Liver (tissue), 8 donors: ENCODE measurements at regions not wholly inside any gene's neighbourhood (a gene's known extent, or its start where the extent isn't known, plus 50 kb on each side); places are given as distances from the start of the nearest gene placed in this dataset.

ENCODE experiments used
- DNase-seq: peaks from one replicate; pipeline ENCODE4 v3.0.0-alpha.2; 2017; ENCODE audit warnings: low spot score
- H3K27ac ChIP-seq, 2 donors: one replicate each; pipeline ENCODE4 v1.7.0; 2013; ENCODE audit warnings: inconsistent platforms in 2 of 2, low read length in 2 of 2, control low read depth in 1 of 2, low read depth in 1 of 2, mild to moderate bottlenecking in 1 of 2
- H3K27me3 ChIP-seq, 4 donors: one replicate each; pipeline versions ENCODE4 v1.6.1 to v1.7.0; 2013; ENCODE audit warnings: low read length in 3 of 4, inconsistent platforms in 1 of 4, mild to moderate bottlenecking in 1 of 4, moderate library complexity in 1 of 4; ENCODE audit not compliant: control insufficient read depth in 4 of 4, insufficient read depth in 4 of 4
- H3K36me3 ChIP-seq, 4 donors: one replicate each; pipeline versions ENCODE4 v1.6.1 to v1.7.0; 2013; ENCODE audit warnings: low read length in 3 of 4, mild to moderate bottlenecking in 3 of 4, low read depth in 1 of 4, moderate library complexity in 1 of 4; ENCODE audit not compliant: control insufficient read depth in 4 of 4, insufficient read depth in 3 of 4
- H3K4me1 ChIP-seq, 4 donors: one replicate each; pipeline versions ENCODE4 v1.6.1 to v1.7.0; 2013; ENCODE audit warnings: low read length in 3 of 4, mild to moderate bottlenecking in 3 of 4, moderate library complexity in 1 of 4; ENCODE audit not compliant: control insufficient read depth in 4 of 4, insufficient read depth in 4 of 4
- H3K4me3 ChIP-seq, 3 donors: one replicate each; pipeline versions ENCODE4 v1.6.1 to v1.7.0; 2013; ENCODE audit warnings: low read length in 3 of 3, control low read depth in 1 of 3, low read depth in 1 of 3, mild to moderate bottlenecking in 1 of 3
- H3K9ac ChIP-seq, 2 donors: one replicate each; pipeline ENCODE4 v1.7.0; 2013; ENCODE audit warnings: low read length in 2 of 2, mild to moderate bottlenecking in 2 of 2, moderate library complexity in 2 of 2, control low read depth in 1 of 2, low read depth in 1 of 2
- H3K9me3 ChIP-seq, 4 donors: one replicate each; pipeline versions ENCODE4 v1.6.1 to v1.7.0; 2013; ENCODE audit warnings: low read length in 3 of 4; ENCODE audit not compliant: control insufficient read depth in 4 of 4
- EGR1 ChIP-seq, 2 donors: IDR thresholded peaks; 2 replicates each; pipeline ENCODE4 v1.6.1; 2016 to 2018; ENCODE audit warnings: antibody characterized with exemption in 2 of 2, low read depth in 2 of 2
- FOXA1 ChIP-seq: IDR thresholded peaks from 2 replicates; pipeline ENCODE4 v1.6.1; 2016; ENCODE audit warnings: antibody characterized with exemption
- FOXA2 ChIP-seq: IDR thresholded peaks from 2 replicates; pipeline ENCODE4 v1.6.1; 2016; ENCODE audit warnings: antibody characterized with exemption
- HNF4A ChIP-seq, 2 donors: conservative IDR thresholded peaks; 2 replicates each; pipeline ENCODE4 v1.6.1; 2016; ENCODE audit warnings: antibody characterized with exemption in 2 of 2, mild to moderate bottlenecking in 2 of 2
- HNF4G ChIP-seq: IDR thresholded peaks from 2 replicates; pipeline ENCODE4 v1.6.1; 2016; ENCODE audit warnings: antibody characterized with exemption
- JUND ChIP-seq, 2 donors: IDR thresholded peaks; 2 replicates each; pipeline ENCODE4 v1.6.1; 2016; ENCODE audit warnings: antibody characterized with exemption in 2 of 2
- RAD21 ChIP-seq, 2 donors: IDR thresholded peaks; 2 replicates each; pipeline ENCODE4 v1.6.1; 2016; ENCODE audit warnings: antibody characterized with exemption in 2 of 2, mild to moderate bottlenecking in 2 of 2
- RXRA ChIP-seq, 2 donors: IDR thresholded peaks; 2 replicates each; pipeline ENCODE4 v1.6.1; 2017 to 2018; ENCODE audit warnings: antibody characterized with exemption in 2 of 2, mild to moderate bottlenecking in 1 of 2
- TAF1 ChIP-seq: conservative IDR thresholded peaks from 2 replicates; pipeline ENCODE4 v1.6.1; 2016; ENCODE audit warnings: antibody characterized with exemption, mild to moderate bottlenecking
- YY1 ChIP-seq: IDR thresholded peaks from 2 replicates; pipeline ENCODE4 v1.6.1; 2016; ENCODE audit warnings: antibody characterized with exemption, mild to moderate bottlenecking
- WGBS: extraction: QIAGEN DNeasy Blood & Tissue Kit; methylation state at CpG from one replicate; pipeline ENCODE4 v1.1.7; 2013; 5-methylcytosine and 5-hydroxymethylcytosine counted together
- TF ChIP-seq, protein P1 (sequence below): IDR thresholded peaks from 2 replicates; pipeline ENCODE4 v1.6.1; 2016; ENCODE audit warnings: antibody characterized with exemption
- TF ChIP-seq, protein P2 (sequence below): IDR thresholded peaks from 2 replicates; pipeline ENCODE4 v1.6.1; 2016; ENCODE audit warnings: antibody characterized with exemption
- TF ChIP-seq, protein P3 (sequence below): IDR thresholded peaks from 2 replicates; pipeline ENCODE4 v1.6.1; 2016; ENCODE audit warnings: antibody characterized with exemption
- TF ChIP-seq, protein P4 (sequence below): fragments of 150-350 bp; IDR thresholded peaks from 2 replicates; pipeline ENCODE4 v1.5.1; 2017; ENCODE audit warnings: improper control_type of control experiment, low read depth, low read length; ENCODE audit not compliant: missing input control
- donor health status: healthy.
- donor health status: healthy.
- donor health status: healthy.
- donor health status: healthy.
- donor health status: healthy.

DNA sequence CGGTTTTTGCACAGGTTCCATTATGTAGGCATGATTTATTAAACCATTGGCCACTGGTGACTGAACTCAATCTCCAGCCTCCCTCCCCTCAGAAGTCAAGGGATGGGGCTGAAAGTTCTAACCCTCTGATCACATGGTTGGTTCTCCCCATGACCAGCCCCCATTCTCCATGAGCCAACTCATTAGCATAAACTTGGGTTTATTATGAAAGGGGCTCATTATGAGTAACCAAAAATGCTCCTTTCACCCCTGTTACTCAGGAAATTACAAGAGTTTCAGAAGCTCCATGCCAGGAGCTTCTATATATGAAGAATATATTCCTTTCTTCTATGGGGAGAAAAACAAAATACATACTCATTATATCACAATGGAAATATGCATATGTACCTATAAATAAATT, 555.3 kb downstream of the HS3ST4 start:
- H3K27ac ChIP-seq, result no peak overlapping the region
- TF ChIP-seq, protein P1, sequence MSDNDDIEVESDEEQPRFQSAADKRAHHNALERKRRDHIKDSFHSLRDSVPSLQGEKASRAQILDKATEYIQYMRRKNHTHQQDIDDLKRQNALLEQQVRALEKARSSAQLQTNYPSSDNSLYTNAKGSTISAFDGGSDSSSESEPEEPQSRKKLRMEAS, result no peak
- TF ChIP-seq FOXA1 (no peak), HNF4A (conservative IDR thresholded peaks at IDR 0.05) (no peak), RAD21 (IDR thresholded peaks at IDR 0.05) (no peak), YY1 (no peak), HNF4G (no peak), EGR1 (IDR thresholded peaks at IDR 0.05; ENCODE audit: low read depth in 2 of 2) (no peak), JUND (IDR thresholded peaks at IDR 0.05) (no peak), RXRA (IDR thresholded peaks at IDR 0.05) (no peak)
- TF ChIP-seq, protein P2, sequence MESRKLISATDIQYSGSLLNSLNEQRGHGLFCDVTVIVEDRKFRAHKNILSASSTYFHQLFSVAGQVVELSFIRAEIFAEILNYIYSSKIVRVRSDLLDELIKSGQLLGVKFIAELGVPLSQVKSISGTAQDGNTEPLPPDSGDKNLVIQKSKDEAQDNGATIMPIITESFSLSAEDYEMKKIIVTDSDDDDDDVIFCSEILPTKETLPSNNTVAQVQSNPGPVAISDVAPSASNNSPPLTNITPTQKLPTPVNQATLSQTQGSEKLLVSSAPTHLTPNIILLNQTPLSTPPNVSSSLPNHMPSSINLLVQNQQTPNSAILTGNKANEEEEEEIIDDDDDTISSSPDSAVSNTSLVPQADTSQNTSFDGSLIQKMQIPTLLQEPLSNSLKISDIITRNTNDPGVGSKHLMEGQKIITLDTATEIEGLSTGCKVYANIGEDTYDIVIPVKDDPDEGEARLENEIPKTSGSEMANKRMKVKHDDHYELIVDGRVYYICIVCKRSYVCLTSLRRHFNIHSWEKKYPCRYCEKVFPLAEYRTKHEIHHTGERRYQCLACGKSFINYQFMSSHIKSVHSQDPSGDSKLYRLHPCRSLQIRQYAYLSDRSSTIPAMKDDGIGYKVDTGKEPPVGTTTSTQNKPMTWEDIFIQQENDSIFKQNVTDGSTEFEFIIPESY, result no peak
- TF ChIP-seq, protein P3, sequence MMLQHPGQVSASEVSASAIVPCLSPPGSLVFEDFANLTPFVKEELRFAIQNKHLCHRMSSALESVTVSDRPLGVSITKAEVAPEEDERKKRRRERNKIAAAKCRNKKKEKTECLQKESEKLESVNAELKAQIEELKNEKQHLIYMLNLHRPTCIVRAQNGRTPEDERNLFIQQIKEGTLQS, result no peak
- TF ChIP-seq, protein P4, sequence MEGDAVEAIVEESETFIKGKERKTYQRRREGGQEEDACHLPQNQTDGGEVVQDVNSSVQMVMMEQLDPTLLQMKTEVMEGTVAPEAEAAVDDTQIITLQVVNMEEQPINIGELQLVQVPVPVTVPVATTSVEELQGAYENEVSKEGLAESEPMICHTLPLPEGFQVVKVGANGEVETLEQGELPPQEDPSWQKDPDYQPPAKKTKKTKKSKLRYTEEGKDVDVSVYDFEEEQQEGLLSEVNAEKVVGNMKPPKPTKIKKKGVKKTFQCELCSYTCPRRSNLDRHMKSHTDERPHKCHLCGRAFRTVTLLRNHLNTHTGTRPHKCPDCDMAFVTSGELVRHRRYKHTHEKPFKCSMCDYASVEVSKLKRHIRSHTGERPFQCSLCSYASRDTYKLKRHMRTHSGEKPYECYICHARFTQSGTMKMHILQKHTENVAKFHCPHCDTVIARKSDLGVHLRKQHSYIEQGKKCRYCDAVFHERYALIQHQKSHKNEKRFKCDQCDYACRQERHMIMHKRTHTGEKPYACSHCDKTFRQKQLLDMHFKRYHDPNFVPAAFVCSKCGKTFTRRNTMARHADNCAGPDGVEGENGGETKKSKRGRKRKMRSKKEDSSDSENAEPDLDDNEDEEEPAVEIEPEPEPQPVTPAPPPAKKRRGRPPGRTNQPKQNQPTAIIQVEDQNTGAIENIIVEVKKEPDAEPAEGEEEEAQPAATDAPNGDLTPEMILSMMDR, result no peak
- H3K4me3 ChIP-seq, result no peak overlapping the region
- no peaks in the 10 kb centered on the region for H3K36me3 ChIP-seq
- no peak overlapping the region for H3K9ac ChIP-seq
- no peaks in the 10 kb centered on the region for H3K27me3 ChIP-seq
- H3K4me1 ChIP-seq, result no peaks in the 10 kb centered on the region
- 70% methylated on average over 1 of the region's 1 CpG for WGBS
- DNase-seq, result no peak
- peaks cover 0 to 3% (median 0%) of the 10 kb centered on the region in 4 donors for H3K9me3 ChIP-seq

DNA sequence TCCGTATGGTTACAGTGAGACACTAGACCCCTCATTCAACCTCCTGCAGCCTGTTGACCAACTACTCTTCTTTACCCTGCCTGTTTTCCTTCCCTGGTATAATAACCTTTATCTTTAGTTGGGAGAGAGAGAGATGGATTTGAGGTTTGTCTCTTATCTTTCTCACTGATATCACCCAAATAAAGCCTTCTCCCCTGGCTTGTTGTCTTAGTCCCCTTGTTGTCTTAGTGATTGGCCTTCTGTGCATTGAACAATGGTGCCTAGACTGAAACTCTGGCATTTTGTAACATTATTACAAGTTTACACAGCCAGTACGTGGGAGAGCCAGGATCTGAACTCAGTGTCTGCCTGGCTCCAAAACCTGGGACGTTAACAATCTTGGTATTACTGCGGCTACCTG, 560.8 kb downstream of the HS3ST4 start:
- Histone ChIP-seq H3K27me3 (peaks cover 0 to 2% (median 0%) of the 10 kb centered on the region in 4 donors), H3K4me1 (no peaks in the 10 kb centered on the region), H3K9me3 (no peaks in the 10 kb centered on the region), H3K4me3 (no peak overlapping the region), H3K36me3 (no peaks in the 10 kb centered on the region), H3K9ac (no peak overlapping the region), H3K27ac (no peak overlapping the region)
- TF ChIP-seq RAD21 (IDR thresholded peaks at IDR 0.05) (no peak), JUND (IDR thresholded peaks at IDR 0.05) (no peak), FOXA2 (no peak), TAF1 (no peak)
- TF ChIP-seq, protein P4, result no peak
- DNase-seq, result no peak
- WGBS, result 76% methylated on average over 4 of the region's 4 CpGs
